ENCODE measurements at regions not wholly inside any gene's neighbourhood (a gene's known extent, or its start where the extent isn't known, plus 50 kb on each side); places are given as distances from the start of the nearest gene placed in this dataset.

DNA sequence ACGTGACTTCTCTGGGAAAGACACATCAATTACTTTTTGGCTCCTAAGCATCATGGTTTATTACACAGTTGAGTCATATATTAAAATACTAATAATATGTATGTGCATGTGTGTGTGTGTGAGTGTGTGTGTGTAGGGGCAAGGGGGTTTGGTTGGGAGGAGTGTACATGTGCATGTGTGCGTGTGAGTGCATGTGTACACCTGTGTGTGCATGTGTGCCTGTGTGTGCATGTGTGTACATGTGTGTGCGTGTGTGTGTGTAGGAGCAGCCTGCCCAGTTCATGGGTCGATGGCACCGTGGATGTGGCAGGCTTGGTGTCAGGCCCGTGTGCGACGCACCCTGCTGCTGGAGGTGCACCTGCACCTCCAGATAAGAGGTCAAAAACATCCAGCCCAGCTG, 99.0 kb upstream of the SNTG2 start:
- intact Hi-C loops (cut with DNase I; ENCODE audit: low total_unique reads): no loop called here
- TF ChIP-seq POLR2A (IDR thresholded peaks at IDR 0.05): no peak
- TF ChIP-seq, protein P1, sequence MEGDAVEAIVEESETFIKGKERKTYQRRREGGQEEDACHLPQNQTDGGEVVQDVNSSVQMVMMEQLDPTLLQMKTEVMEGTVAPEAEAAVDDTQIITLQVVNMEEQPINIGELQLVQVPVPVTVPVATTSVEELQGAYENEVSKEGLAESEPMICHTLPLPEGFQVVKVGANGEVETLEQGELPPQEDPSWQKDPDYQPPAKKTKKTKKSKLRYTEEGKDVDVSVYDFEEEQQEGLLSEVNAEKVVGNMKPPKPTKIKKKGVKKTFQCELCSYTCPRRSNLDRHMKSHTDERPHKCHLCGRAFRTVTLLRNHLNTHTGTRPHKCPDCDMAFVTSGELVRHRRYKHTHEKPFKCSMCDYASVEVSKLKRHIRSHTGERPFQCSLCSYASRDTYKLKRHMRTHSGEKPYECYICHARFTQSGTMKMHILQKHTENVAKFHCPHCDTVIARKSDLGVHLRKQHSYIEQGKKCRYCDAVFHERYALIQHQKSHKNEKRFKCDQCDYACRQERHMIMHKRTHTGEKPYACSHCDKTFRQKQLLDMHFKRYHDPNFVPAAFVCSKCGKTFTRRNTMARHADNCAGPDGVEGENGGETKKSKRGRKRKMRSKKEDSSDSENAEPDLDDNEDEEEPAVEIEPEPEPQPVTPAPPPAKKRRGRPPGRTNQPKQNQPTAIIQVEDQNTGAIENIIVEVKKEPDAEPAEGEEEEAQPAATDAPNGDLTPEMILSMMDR (IDR thresholded peaks at IDR 0.05): no peak

DNA sequence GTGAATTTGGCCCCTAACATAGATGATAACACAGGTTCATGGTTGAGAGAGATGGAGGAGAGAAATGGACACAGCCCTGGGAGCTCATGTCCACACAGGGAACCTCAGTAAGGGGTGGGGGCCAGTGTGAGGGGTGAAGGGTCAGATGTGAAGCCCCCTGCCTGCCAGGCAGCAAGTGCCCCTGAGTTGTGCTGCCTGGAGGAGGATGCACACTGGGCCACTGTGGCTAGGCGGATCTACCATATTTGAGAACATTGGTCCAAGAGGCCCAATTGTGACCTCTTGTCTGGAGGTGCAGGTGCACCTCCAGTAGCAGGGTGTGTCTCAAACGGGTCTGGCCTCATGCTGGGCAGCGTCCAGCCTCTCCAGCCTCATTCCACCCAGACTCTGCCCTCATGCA, 99.6 kb upstream of the SNTG2 start:
- H3K27me3 ChIP-seq: no peaks in the 10 kb centered on the region
- H3K36me3 ChIP-seq: no peaks in the 10 kb centered on the region
- no peaks in the 10 kb centered on the region for H3K9me3 ChIP-seq
- no peak for DNase-seq
- TF ChIP-seq, protein P1 (IDR thresholded peaks at IDR 0.05): no peak
- no peak for TF ChIP-seq POLR2A (IDR thresholded peaks at IDR 0.05)
- H3K27ac ChIP-seq: no peak overlapping the region
- H3K4me1 ChIP-seq: no peaks in the 10 kb centered on the region
- no peak overlapping the region for H3K4me3 ChIP-seq
- intact Hi-C loops (cut with DNase I; ENCODE audit: low total_unique reads): no loop called here

More for the DNA sequence above, 99.0 kb upstream of the SNTG2 start:
- H3K27ac ChIP-seq: no peak overlapping the region
- no peak overlapping the region for H3K4me3 ChIP-seq
- H3K9me3 ChIP-seq: no peaks in the 10 kb centered on the region
- no peak for DNase-seq
- H3K4me1 ChIP-seq: no peaks in the 10 kb centered on the region
- H3K27me3 ChIP-seq: no peaks in the 10 kb centered on the region
- no peaks in the 10 kb centered on the region for H3K36me3 ChIP-seq

DNA sequence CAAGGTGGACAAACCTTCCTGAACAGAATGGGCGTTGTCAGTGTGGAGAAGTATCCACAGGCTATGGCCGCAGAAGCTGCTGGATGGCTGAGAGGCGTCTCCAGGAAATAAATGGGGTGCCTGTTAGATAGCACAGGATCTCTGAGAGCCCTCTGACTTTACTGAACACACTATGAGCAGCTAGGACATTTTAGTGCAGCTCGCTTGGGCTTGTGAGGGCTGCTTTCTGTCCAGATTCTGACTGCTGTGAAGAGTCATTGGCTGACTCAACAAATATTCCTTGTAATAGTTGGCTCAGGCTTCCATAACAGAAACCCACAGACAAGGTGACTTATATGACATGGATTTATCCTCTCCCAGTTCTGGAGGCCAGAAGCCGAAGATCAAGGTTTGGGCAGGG, 100.2 kb upstream of the SNTG2 start:
- H3K4me1 ChIP-seq: no peaks in the 10 kb centered on the region
- H3K9me3 ChIP-seq: no peaks in the 10 kb centered on the region
- intact Hi-C loops (cut with DNase I; ENCODE audit: low total_unique reads): no loop called here
- TF ChIP-seq, protein P1 (IDR thresholded peaks at IDR 0.05): no peak
- no peak for TF ChIP-seq POLR2A (IDR thresholded peaks at IDR 0.05)
- no peaks in the 10 kb centered on the region for H3K36me3 ChIP-seq
- H3K27ac ChIP-seq: no peak overlapping the region
- no peaks in the 10 kb centered on the region for H3K27me3 ChIP-seq
- no peak overlapping the region for H3K4me3 ChIP-seq
- DNase-seq: no peak

DNA sequence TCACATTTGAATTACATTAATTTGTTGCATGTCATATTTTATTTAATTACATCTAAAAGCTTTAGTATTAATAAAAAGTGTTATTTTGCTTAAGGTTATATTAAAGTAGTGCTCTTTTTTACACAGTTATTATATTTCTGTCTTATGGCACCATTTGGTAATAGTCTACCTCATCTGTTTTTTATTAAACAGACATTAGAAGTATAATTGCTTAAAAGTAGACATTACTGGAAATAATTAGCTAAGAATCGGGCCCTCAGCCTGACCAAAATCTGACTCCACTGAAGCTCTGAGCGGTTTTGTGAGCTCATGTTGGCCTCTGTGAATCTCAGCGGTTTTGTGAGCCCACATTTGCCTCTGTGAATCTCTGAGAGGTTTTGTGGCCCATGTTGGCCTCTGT, 102.5 kb upstream of the SNTG2 start:
- intact Hi-C loops (cut with DNase I; ENCODE audit: low total_unique reads): no loop called here
- H3K36me3 ChIP-seq: no peaks in the 10 kb centered on the region

DNA sequence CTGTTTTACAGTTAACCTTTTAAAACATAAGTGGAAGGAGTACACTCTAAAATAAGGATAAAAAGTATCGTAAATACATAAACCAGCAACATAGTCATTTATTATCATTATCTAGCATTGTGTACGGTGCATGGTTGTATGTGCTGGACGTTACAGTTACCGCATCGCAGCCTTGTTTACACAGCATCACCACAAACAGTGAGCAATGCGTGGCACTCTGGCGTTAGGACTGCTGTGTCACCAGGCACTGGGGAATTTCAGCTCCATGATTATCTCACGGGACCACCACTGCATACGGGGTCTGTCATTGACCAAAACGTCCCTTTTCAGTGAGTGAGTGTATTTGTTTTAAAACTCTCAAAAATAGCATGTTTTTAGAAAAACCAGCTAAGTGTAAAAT, 103.0 kb upstream of the SNTG2 start:
- Histone ChIP-seq H3K36me3 (no peaks in the 10 kb centered on the region), H3K4me1 (no peaks in the 10 kb centered on the region), H3K27me3 (no peaks in the 10 kb centered on the region), H3K27ac (no peak overlapping the region), H3K4me3 (no peak overlapping the region), H3K9me3 (no peaks in the 10 kb centered on the region)
- intact Hi-C loops (cut with DNase I; ENCODE audit: low total_unique reads): no loop called here
- TF ChIP-seq, protein P1 (IDR thresholded peaks at IDR 0.05): no peak
- TF ChIP-seq POLR2A (IDR thresholded peaks at IDR 0.05): no peak
- DNase-seq: no peak

More for the DNA sequence above, 102.5 kb upstream of the SNTG2 start:
- H3K27ac ChIP-seq: no peak overlapping the region
- H3K27me3 ChIP-seq: no peaks in the 10 kb centered on the region
- no peak for DNase-seq
- H3K4me1 ChIP-seq: no peaks in the 10 kb centered on the region
- H3K4me3 ChIP-seq: no peak overlapping the region
- TF ChIP-seq, protein P1 (IDR thresholded peaks at IDR 0.05): no peak
- no peak for TF ChIP-seq POLR2A (IDR thresholded peaks at IDR 0.05)
- H3K9me3 ChIP-seq: no peaks in the 10 kb centered on the region
